ENCODE measurements at regions not wholly inside any gene's neighbourhood (a gene's known extent, or its start where the extent isn't known, plus 50 kb on each side); places are given as distances from the start of the nearest gene placed in this dataset.

DNA sequence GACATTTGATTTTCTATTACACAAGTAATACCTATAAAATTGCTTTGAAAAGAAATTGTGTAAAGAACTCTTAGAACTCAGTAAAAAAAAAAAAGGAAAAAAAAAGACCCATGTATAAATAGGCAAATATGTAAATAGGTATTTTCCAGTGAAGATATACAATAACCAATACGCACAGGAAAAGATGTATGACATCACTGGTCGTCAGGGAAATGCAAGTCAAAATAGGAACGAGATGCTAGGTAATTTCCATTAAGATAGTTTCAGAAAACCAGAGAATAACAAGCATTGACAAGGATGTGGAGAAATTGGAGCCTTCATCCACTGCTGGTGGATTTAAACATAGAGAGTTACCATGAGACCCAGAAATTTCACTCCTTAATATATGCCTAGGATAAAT, 708.8 kb downstream of the MTRR start:
- H3K9ac ChIP-seq (ENCODE audit: low read length), result no peak overlapping the region
- H3K36me3 ChIP-seq (ENCODE audit: control insufficient read depth, insufficient read depth, low read length), result no peaks in the 10 kb centered on the region
- H3K27me3 ChIP-seq (ENCODE audit: control insufficient read depth, insufficient read depth, low read length), result no peaks in the 10 kb centered on the region
- no peaks in the 10 kb centered on the region for H3K4me1 ChIP-seq (ENCODE audit: control insufficient read depth, insufficient read depth, low read length)
- H3K27ac ChIP-seq (ENCODE audit: low read depth, low read length), result no peak overlapping the region
- H3K4me3 ChIP-seq (ENCODE audit: low read length), result no peak overlapping the region

DNA sequence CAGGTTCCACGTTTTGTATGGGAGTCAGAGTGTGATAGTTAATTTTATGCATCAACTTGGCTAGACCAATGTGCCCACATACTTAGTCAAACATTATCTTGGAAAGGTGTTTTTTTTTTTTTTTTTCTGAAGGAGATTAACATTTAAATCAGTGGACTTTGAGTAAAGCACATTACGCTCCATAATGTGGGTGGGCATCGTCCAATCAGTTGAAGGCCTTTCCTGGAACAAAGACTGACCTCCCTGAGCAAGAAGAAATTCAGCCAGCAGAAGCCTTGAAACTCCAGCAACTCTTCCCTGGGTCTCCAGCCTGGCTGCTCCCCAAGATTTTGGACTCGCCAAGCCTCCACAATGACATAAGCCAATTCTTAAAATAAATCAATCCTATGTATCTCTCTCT, 711.4 kb downstream of the MTRR start:
- no peaks in the 10 kb centered on the region for H3K36me3 ChIP-seq (ENCODE audit: control insufficient read depth, insufficient read depth, low read length)
- no peak overlapping the region for H3K4me3 ChIP-seq (ENCODE audit: low read length)
- H3K27ac ChIP-seq (ENCODE audit: low read depth, low read length), result no peak overlapping the region
- H3K4me1 ChIP-seq (ENCODE audit: control insufficient read depth, insufficient read depth, low read length), result no peaks in the 10 kb centered on the region
- H3K27me3 ChIP-seq (ENCODE audit: control insufficient read depth, insufficient read depth, low read length), result no peaks in the 10 kb centered on the region
- no peak overlapping the region for H3K9ac ChIP-seq (ENCODE audit: low read length)

GRCh38 chr5:8581047-8581446, 712.1 kb downstream of the MTRR start:
- Histone ChIP-seq H3K4me1 (ENCODE audit: control insufficient read depth, insufficient read depth, low read length) (no peaks in the 10 kb centered on the region), H3K9ac (ENCODE audit: low read length) (no peak overlapping the region), H3K36me3 (ENCODE audit: control insufficient read depth, insufficient read depth, low read length) (no peaks in the 10 kb centered on the region), H3K4me3 (ENCODE audit: low read length) (no peak overlapping the region), H3K27me3 (ENCODE audit: control insufficient read depth, insufficient read depth, low read length) (no peaks in the 10 kb centered on the region), H3K27ac (ENCODE audit: low read depth, low read length) (no peak overlapping the region)

DNA sequence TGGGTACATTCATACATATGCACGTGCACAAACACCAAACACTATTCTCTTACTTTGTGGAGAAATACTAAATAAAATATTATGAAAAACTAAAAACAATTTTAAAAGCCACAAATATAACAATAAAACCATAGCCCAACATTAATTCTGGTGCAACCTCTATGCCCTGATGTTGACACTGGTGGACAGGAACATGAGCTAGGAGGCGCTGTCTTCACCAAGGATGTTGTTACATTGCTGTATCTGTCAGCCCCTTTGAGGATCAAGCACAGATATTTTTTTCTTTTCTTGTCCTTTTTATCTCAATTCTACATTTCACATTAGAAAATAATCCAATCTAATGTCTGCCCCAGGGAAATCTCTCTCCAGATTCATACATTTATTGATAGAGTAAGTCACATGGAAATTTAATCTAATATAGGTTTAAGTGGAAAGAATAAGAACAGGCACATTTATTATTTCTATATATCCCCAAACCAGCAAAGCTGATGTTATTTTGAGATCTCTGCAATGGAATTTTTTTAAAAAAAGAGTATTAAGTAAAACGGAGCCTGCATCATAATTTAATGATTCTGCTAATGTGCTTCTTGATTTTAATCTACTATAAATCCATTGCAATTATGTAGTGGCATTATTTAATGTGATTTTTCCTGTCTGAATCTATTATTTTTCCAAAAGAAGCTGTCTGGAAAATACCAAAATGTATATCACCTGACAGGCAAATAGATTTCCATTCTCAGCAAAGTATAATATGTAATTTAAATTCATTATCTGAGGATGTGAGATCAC, 716.5 kb downstream of the MTRR start:
- Histone ChIP-seq H3K27ac (ENCODE audit: low read depth, low read length) (no peak overlapping the region), H3K4me3 (ENCODE audit: low read length) (no peak overlapping the region), H3K4me1 (ENCODE audit: control insufficient read depth, insufficient read depth, low read length) (no peaks in the 10 kb centered on the region), H3K27me3 (ENCODE audit: control insufficient read depth, insufficient read depth, low read length) (no peaks in the 10 kb centered on the region), H3K9ac (ENCODE audit: low read length) (no peak overlapping the region), H3K36me3 (ENCODE audit: control insufficient read depth, insufficient read depth, low read length) (no peaks in the 10 kb centered on the region)

- no peak overlapping the region for H3K4me3 ChIP-seq (ENCODE audit: low read length)
- H3K4me1 ChIP-seq (ENCODE audit: control insufficient read depth, insufficient read depth, low read length), result no peaks in the 10 kb centered on the region
- no peaks in the 10 kb centered on the region for H3K27me3 ChIP-seq (ENCODE audit: control insufficient read depth, insufficient read depth, low read length)
- no peak overlapping the region for H3K27ac ChIP-seq (ENCODE audit: low read depth, low read length)
- no peaks in the 10 kb centered on the region for H3K36me3 ChIP-seq (ENCODE audit: control insufficient read depth, insufficient read depth, low read length)
- no peak overlapping the region for H3K9ac ChIP-seq (ENCODE audit: low read length)
Measured at GRCh38 chr5:8590959-8591358, 722.0 kb downstream of the MTRR start.

DNA sequence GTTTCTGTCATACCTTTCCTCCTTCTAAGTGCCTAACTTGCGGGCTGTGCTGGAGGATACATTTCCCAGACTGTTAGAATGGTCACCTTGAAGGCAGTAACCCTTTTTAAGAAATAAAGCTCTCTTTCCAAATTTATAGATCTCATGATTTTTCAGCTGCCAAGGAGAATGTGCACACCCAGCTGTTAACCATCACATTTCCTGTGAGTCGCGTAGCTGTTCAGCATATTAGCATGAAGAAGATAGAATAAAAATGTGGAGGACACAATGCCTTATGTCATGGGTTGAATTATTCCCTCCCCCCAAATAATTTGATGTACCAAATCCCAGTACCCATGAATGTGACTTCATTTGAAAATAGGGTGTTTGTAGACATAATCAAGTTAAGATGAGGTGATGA, 729.4 kb downstream of the MTRR start:
- Histone ChIP-seq H3K36me3 (ENCODE audit: control insufficient read depth, insufficient read depth, low read length) (no peaks in the 10 kb centered on the region), H3K4me1 (ENCODE audit: control insufficient read depth, insufficient read depth, low read length) (no peaks in the 10 kb centered on the region), H3K4me3 (ENCODE audit: low read length) (no peak overlapping the region), H3K27ac (ENCODE audit: low read depth, low read length) (no peak overlapping the region), H3K9ac (ENCODE audit: low read length) (no peak overlapping the region), H3K27me3 (ENCODE audit: control insufficient read depth, insufficient read depth, low read length) (no peaks in the 10 kb centered on the region)

GRCh38 chr5:8598996-8599395, 730.0 kb downstream of the MTRR start:
- Histone ChIP-seq H3K27me3 (ENCODE audit: control insufficient read depth, insufficient read depth, low read length) (no peaks in the 10 kb centered on the region), H3K4me3 (ENCODE audit: low read length) (no peak overlapping the region), H3K27ac (ENCODE audit: low read depth, low read length) (no peak overlapping the region), H3K9ac (ENCODE audit: low read length) (no peak overlapping the region), H3K36me3 (ENCODE audit: control insufficient read depth, insufficient read depth, low read length) (no peaks in the 10 kb centered on the region), H3K4me1 (ENCODE audit: control insufficient read depth, insufficient read depth, low read length) (no peaks in the 10 kb centered on the region)

DNA sequence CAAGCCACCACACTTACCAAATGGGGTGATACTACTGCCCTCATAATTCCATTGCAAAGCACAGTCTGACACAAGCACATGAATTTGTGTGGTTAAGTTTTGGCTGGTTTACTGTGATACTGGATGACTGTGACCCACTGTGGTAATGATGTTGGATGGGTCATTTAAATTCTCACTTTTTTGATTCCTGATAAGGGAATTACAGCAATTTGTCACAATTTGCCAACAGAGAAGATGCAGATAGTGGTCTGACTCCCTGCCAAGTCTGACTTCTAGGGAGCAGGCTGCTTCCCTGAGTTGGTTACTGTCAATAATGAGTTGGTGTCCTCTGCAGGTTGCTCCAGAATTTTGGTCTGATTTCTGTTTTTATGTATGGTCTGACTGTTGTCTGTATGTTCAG, 731.9 kb downstream of the MTRR start:
- no peaks in the 10 kb centered on the region for H3K4me1 ChIP-seq (ENCODE audit: control insufficient read depth, insufficient read depth, low read length)
- no peaks in the 10 kb centered on the region for H3K27me3 ChIP-seq (ENCODE audit: control insufficient read depth, insufficient read depth, low read length)
- H3K36me3 ChIP-seq (ENCODE audit: control insufficient read depth, insufficient read depth, low read length), result no peaks in the 10 kb centered on the region
- no peak overlapping the region for H3K27ac ChIP-seq (ENCODE audit: low read depth, low read length)
- H3K4me3 ChIP-seq (ENCODE audit: low read length), result no peak overlapping the region
- no peak overlapping the region for H3K9ac ChIP-seq (ENCODE audit: low read length)

- H3K36me3 ChIP-seq (ENCODE audit: control insufficient read depth, insufficient read depth, low read length), result no peaks in the 10 kb centered on the region
- H3K27me3 ChIP-seq (ENCODE audit: control insufficient read depth, insufficient read depth, low read length), result no peaks in the 10 kb centered on the region
- H3K4me1 ChIP-seq (ENCODE audit: control insufficient read depth, insufficient read depth, low read length), result no peaks in the 10 kb centered on the region
- no peak overlapping the region for H3K9ac ChIP-seq (ENCODE audit: low read length)
- no peak overlapping the region for H3K4me3 ChIP-seq (ENCODE audit: low read length)
- no peak overlapping the region for H3K27ac ChIP-seq (ENCODE audit: low read depth, low read length)
Measured at GRCh38 chr5:8601831-8602354, 732.9 kb downstream of the MTRR start.

DNA sequence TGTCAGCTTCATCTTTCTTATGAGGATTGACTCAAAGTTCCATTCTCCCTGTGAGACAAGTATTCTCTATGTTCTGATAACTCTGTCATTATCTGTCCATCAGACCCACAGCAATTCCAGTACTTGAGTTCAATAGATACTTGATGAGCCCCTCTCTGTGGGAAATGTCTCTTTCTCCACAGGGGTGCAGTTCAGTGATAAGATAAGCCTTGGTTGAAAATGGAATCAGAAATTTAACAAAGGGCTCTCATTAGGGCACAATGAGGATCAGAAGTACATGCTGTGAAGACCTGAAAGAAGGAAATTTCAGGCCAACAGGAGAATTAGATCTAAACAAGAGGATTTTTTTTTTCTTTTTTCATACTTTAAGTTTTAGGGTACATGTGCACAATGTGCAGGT, 737.3 kb downstream of the MTRR start:
- no peak overlapping the region for H3K4me3 ChIP-seq (ENCODE audit: low read length)
- no peaks in the 10 kb centered on the region for H3K27me3 ChIP-seq (ENCODE audit: control insufficient read depth, insufficient read depth, low read length)
- H3K4me1 ChIP-seq (ENCODE audit: control insufficient read depth, insufficient read depth, low read length), result no peaks in the 10 kb centered on the region
- H3K9ac ChIP-seq (ENCODE audit: low read length), result no peak overlapping the region
- no peak overlapping the region for H3K27ac ChIP-seq (ENCODE audit: low read depth, low read length)
- no peaks in the 10 kb centered on the region for H3K36me3 ChIP-seq (ENCODE audit: control insufficient read depth, insufficient read depth, low read length)

DNA sequence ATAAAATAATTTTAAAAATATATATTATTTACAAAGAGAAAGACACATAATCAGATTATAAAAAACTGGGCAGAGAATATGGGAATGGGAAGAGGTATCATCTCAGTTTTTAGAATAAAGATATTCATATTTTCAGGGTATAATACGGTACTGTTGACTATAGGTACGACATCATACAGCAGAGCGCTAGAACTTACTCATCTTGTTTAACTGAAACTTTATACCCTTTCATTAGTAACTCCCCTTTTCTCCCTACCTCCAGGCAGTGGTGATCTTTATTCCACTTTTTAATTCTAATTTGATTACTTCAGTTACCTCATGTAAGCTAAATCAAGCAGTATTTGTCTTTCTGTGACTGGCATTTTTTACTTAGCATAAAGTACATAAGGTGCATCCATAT, 742.1 kb downstream of the MTRR start:
- Histone ChIP-seq H3K27me3 (ENCODE audit: control insufficient read depth, insufficient read depth, low read length) (no peaks in the 10 kb centered on the region), H3K4me1 (ENCODE audit: control insufficient read depth, insufficient read depth, low read length) (no peaks in the 10 kb centered on the region), H3K36me3 (ENCODE audit: control insufficient read depth, insufficient read depth, low read length) (no peaks in the 10 kb centered on the region), H3K27ac (ENCODE audit: low read depth, low read length) (no peak overlapping the region), H3K9ac (ENCODE audit: low read length) (no peak overlapping the region), H3K4me3 (ENCODE audit: low read length) (no peak overlapping the region)

DNA sequence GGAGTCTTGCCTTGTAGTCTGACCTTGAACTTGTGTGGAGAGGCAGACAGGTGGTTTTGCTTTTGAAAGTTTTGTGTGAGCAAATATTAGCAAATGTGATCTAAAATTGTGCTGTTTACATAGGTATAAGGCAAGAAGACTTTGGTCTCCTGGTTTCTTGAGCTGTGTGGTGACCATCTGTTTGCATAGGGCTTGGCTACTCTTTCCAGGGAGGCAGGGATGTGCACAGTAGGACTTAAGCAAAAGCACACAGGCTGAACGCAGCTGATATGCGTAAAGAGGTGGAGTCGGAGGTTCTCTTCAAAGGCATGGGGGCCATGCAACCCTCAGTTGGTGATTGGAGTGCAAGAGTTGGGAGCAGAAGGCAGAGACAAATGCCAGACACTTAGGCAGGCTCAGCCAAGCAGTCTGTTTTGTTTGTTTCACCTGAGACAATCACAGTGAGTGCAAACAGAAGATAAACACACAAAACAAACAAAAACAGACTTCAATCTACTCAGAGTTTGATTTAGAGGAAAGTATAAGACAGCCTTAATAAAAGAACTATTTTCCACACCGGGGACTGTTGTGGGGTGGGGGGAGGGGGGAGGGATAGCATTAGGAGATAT, 744.2 kb downstream of the MTRR start:
- Histone ChIP-seq H3K36me3 (ENCODE audit: control insufficient read depth, insufficient read depth, low read length) (no peaks in the 10 kb centered on the region), H3K4me1 (ENCODE audit: control insufficient read depth, insufficient read depth, low read length) (no peaks in the 10 kb centered on the region), H3K27ac (ENCODE audit: low read depth, low read length) (no peak overlapping the region), H3K27me3 (ENCODE audit: control insufficient read depth, insufficient read depth, low read length) (no peaks in the 10 kb centered on the region), H3K9ac (ENCODE audit: low read length) (no peak overlapping the region), H3K4me3 (ENCODE audit: low read length) (no peak overlapping the region)
